ENCODE measurements at regions not wholly inside any gene's neighbourhood (a gene's known extent, or its start where the extent isn't known, plus 50 kb on each side); places are given as distances from the start of the nearest gene placed in this dataset.
"Not testable (repeated sequence)": the region's sequence is repeated elsewhere in the genome, so short reads cannot be mapped to it uniquely, and the experiment has no call there.

DNA sequence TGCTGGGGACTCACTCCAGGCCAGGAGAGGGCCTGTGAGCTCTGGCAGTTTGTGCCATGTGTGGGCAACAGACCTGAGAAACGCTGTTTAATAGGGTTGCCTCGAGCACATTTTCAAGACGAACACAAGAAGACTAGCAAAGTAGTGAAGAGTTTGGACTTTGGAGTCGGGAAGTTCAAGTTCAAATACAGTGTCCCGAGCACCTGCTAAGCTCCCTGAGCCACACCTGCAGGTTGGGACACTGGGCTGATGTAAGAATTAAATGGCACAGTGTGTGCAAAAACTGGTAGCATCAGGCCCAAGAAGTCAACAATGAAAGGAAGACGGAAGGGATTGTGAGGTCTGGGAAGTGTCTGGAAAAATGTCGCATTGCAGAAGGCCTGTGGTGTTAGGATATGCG, 112.8 kb upstream of the PABPC3 start:
- H3K9me3 ChIP-seq (ENCODE audit: control insufficient read depth, low read length) = no peaks in the 10 kb centered on the region
- no peak overlapping the region for H3K9ac ChIP-seq
- H3K4me1 ChIP-seq = no peaks in the 10 kb centered on the region
- H2AFZ ChIP-seq = no peak overlapping the region
- H3K27me3 ChIP-seq (ENCODE audit: control insufficient read depth, insufficient read depth, low read length) = no peaks in the 10 kb centered on the region
- H3K79me2 ChIP-seq = no peaks in the 10 kb centered on the region
- TF ChIP-seq, protein P1, sequence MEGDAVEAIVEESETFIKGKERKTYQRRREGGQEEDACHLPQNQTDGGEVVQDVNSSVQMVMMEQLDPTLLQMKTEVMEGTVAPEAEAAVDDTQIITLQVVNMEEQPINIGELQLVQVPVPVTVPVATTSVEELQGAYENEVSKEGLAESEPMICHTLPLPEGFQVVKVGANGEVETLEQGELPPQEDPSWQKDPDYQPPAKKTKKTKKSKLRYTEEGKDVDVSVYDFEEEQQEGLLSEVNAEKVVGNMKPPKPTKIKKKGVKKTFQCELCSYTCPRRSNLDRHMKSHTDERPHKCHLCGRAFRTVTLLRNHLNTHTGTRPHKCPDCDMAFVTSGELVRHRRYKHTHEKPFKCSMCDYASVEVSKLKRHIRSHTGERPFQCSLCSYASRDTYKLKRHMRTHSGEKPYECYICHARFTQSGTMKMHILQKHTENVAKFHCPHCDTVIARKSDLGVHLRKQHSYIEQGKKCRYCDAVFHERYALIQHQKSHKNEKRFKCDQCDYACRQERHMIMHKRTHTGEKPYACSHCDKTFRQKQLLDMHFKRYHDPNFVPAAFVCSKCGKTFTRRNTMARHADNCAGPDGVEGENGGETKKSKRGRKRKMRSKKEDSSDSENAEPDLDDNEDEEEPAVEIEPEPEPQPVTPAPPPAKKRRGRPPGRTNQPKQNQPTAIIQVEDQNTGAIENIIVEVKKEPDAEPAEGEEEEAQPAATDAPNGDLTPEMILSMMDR (IDR thresholded peaks at IDR 0.05) = no peak
- no peak overlapping the region for H3K4me3 ChIP-seq (ENCODE audit: low read depth, low read length)
- H3K36me3 ChIP-seq (ENCODE audit: control insufficient read depth, insufficient read depth, low read length) = no peaks in the 10 kb centered on the region
- no peak overlapping the region for H3K4me2 ChIP-seq (ENCODE audit: low read length)
- H3K27ac ChIP-seq = no peak overlapping the region

DNA sequence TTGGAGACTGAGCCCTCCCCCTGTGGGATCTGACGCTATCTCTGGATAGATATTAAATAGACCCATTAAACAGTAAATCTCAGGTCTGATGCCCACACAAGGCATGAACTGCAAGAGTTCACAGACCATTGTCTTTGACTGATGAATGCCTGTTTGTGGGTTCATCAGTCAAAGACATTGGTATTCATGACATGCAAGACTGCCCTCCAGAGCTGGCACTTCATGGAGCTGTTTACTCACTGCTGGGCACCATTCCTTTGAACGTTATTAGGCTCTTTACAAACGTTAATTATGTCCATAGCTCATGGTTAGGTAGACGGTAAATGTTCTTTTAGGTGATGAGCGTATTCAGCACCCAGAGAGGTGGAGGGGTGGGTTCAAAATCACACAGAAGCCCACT, 111.8 kb upstream of the PABPC3 start:
- Histone ChIP-seq H3K9ac (no peak overlapping the region), H3K79me2 (no peaks in the 10 kb centered on the region), H3K27ac (no peak overlapping the region), H3K9me3 (ENCODE audit: control insufficient read depth, low read length) (no peaks in the 10 kb centered on the region), H3K4me3 (ENCODE audit: low read depth, low read length) (no peak overlapping the region), H3K4me2 (ENCODE audit: low read length) (no peak overlapping the region), H3K27me3 (ENCODE audit: control insufficient read depth, insufficient read depth, low read length) (no peaks in the 10 kb centered on the region), H2AFZ (no peak overlapping the region), H3K4me1 (no peaks in the 10 kb centered on the region), H3K36me3 (ENCODE audit: control insufficient read depth, insufficient read depth, low read length) (no peaks in the 10 kb centered on the region)
- TF ChIP-seq, protein P1 (IDR thresholded peaks at IDR 0.05) = no peak

DNA sequence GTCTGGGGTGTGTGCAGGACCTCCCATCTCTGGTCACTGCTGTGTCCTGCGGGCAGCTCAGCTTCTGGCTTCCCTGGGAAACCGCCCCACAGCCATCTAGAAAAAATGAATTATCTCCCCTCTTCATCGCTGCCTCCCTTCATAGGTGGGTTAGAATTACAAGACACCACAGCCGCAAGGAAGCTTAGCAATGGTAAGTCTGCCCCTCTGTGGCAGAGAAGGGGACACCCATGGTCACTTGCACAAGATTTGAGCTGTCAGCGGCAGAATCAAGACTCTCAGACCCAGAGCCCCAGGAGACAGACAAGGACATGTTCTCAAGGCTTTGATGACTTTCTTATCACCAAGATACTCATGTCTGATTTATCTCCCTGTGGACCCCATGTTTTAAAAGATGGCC, 110.8 kb upstream of the PABPC3 start:
- no peaks in the 10 kb centered on the region for H3K79me2 ChIP-seq
- no peaks in the 10 kb centered on the region for H3K4me1 ChIP-seq
- H3K36me3 ChIP-seq (ENCODE audit: control insufficient read depth, insufficient read depth, low read length) = no peaks in the 10 kb centered on the region
- no peak overlapping the region for H3K4me2 ChIP-seq (ENCODE audit: low read length)
- no peak overlapping the region for H3K9ac ChIP-seq
- H3K27ac ChIP-seq = no peak overlapping the region
- no peak overlapping the region for H3K4me3 ChIP-seq (ENCODE audit: low read depth, low read length)
- no peak overlapping the region for H2AFZ ChIP-seq
- TF ChIP-seq, protein P1 (IDR thresholded peaks at IDR 0.05) = no peak
- no peaks in the 10 kb centered on the region for H3K9me3 ChIP-seq (ENCODE audit: control insufficient read depth, low read length)
- H3K27me3 ChIP-seq (ENCODE audit: control insufficient read depth, insufficient read depth, low read length) = no peaks in the 10 kb centered on the region

DNA sequence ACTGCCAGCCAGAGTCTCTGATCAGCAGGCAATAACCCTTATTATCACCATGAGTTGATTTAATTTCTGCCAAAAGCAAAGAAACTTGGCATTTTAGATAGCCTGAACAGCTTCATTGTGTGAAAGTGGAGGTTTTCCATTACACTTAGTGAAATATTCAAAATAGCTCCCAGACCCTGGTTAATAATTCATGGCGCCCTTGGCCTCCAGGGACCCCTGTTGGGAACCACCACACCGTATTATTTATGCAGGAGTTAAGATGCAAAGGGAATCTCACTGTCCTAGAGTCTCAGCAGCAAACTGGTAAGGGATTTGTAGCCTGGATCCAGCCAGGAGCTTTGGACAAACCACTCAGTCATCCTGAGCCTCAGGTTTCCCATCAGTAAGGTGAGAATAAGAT, 110.0 kb upstream of the PABPC3 start:
- no peaks in the 10 kb centered on the region for H3K27me3 ChIP-seq (ENCODE audit: control insufficient read depth, insufficient read depth, low read length)
- H3K79me2 ChIP-seq = no peaks in the 10 kb centered on the region
- no peaks in the 10 kb centered on the region for H3K36me3 ChIP-seq (ENCODE audit: control insufficient read depth, insufficient read depth, low read length)
- H3K4me3 ChIP-seq (ENCODE audit: low read depth, low read length) = no peak overlapping the region
- TF ChIP-seq, protein P1 (IDR thresholded peaks at IDR 0.05) = no peak
- H3K27ac ChIP-seq = no peak overlapping the region
- H3K4me1 ChIP-seq = no peaks in the 10 kb centered on the region
- no peak overlapping the region for H3K4me2 ChIP-seq (ENCODE audit: low read length)
- H3K9ac ChIP-seq = no peak overlapping the region
- H3K9me3 ChIP-seq (ENCODE audit: control insufficient read depth, low read length) = no peaks in the 10 kb centered on the region
- no peak overlapping the region for H2AFZ ChIP-seq

DNA sequence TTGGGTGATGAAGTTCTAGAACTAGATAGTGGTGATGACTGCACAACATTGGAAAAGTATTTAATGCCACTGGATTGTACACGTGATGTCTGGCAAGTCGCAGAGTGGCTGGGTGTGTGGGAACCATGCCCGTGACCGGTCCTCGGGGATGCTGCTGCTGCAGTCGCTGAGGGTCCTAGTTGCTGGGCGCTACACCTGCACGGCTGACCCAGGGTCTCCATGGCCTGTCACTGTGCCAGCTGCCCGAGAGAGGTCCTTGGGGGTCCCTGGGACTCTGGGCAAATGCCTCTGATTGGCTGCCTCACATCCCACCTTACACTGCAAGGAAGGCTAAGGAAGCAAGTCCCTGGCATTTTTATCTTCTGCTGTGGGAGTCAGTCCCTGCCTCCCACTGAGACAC, 109.1 kb upstream of the PABPC3 start:
- H3K27me3 ChIP-seq (ENCODE audit: control insufficient read depth, insufficient read depth, low read length) = no peaks in the 10 kb centered on the region
- TF ChIP-seq, protein P1 (IDR thresholded peaks at IDR 0.05) = no peak
- no peak overlapping the region for H3K9ac ChIP-seq
- no peaks in the 10 kb centered on the region for H3K4me1 ChIP-seq
- no peaks in the 10 kb centered on the region for H3K9me3 ChIP-seq (ENCODE audit: control insufficient read depth, low read length)
- no peak overlapping the region for H3K27ac ChIP-seq
- no peak overlapping the region for H3K4me2 ChIP-seq (ENCODE audit: low read length)
- no peaks in the 10 kb centered on the region for H3K79me2 ChIP-seq
- H2AFZ ChIP-seq = no peak overlapping the region
- H3K4me3 ChIP-seq (ENCODE audit: low read depth, low read length) = no peak overlapping the region
- no peaks in the 10 kb centered on the region for H3K36me3 ChIP-seq (ENCODE audit: control insufficient read depth, insufficient read depth, low read length)

DNA sequence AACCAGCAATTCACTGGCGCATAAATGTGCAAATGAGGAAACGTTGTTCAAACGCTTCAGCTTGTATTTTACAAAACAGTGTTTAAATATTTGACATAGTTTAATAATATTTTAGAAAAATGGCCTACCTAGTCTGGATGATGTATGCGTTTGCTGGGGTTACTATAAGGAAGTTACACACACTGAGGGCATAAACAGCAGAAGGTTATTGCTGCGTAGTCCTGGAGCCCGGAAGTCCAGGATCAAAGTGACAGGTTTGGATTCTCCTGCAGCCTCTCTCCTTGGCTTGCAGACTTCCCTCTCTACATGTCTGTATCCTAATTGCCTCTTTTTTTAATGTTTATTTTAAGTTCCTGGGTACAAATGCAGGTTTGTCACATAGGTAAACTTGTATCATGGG, 106.0 kb upstream of the PABPC3 start:
- H3K4me1 ChIP-seq; H3K79me2 ChIP-seq; H2AFZ ChIP-seq; H3K4me3 ChIP-seq (ENCODE audit: low read depth, low read length); H3K9ac ChIP-seq; H3K9me3 ChIP-seq (ENCODE audit: control insufficient read depth, low read length); H3K27ac ChIP-seq; H3K27me3 ChIP-seq (ENCODE audit: control insufficient read depth, insufficient read depth, low read length); H3K4me2 ChIP-seq (ENCODE audit: low read length); H3K36me3 ChIP-seq (ENCODE audit: control insufficient read depth, insufficient read depth, low read length): not testable (repeated sequence)

DNA sequence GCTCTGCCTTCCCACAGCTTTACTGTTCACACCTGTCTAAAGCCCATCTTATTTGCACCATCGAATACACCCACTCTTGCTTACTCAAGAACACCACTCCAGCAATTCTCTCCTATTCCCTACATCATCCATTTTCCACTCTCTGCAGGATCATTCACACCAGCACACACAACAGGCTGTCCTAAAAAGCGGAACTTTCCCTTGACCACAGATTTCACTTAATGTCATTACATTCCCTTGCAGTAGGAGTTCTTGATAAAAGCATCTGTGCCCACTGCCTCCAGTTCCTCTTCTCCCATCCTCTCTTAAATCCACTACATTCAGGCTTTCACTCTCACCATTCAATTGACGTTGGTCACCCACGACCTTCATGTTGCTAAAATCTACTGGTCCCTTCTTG, 103.0 kb upstream of the PABPC3 start:
- H3K27ac ChIP-seq; H3K79me2 ChIP-seq; H3K4me3 ChIP-seq (ENCODE audit: low read depth, low read length); H2AFZ ChIP-seq; H3K9me3 ChIP-seq (ENCODE audit: control insufficient read depth, low read length); H3K36me3 ChIP-seq (ENCODE audit: control insufficient read depth, insufficient read depth, low read length); H3K27me3 ChIP-seq (ENCODE audit: control insufficient read depth, insufficient read depth, low read length); H3K9ac ChIP-seq; H3K4me1 ChIP-seq; H3K4me2 ChIP-seq (ENCODE audit: low read length): not testable (repeated sequence)
